HepG2 (cell line): ENCODE measurements at regions not wholly inside any gene's neighbourhood (a gene's known extent, or its start where the extent isn't known, plus 50 kb on each side); places are given as distances from the start of the nearest gene placed in this dataset.
A peak's percentile ranks its signal among the peaks of the same experiment; 100 is the strongest.

Source experiments
- AGO2 ChIP-seq: fragments of 200-400 bp; formaldehyde crosslinking; optimal IDR thresholded peaks from 2 replicates; pipeline ENCODE3; 2017; ENCODE audit warnings: mild to moderate bottlenecking, low read depth, low read length, moderate library complexity
- KAT8 ChIP-seq: IDR thresholded peaks from 2 replicates; pipeline ENCODE4 v1.6.1; 2016; ENCODE audit warnings: missing genetic modification reagents, missing compliant biosample characterization
- PHF21A ChIP-seq: sonication (generic); formaldehyde crosslinking; IDR thresholded peaks from 2 replicates; pipeline ENCODE4 v1.5.0; 2020; ENCODE audit warnings: mild to moderate bottlenecking, missing genetic modification reagents
- ZFAT ChIP-seq: sonication (generic); formaldehyde crosslinking; conservative IDR thresholded peaks from 2 replicates; pipeline ENCODE4 v1.8.1; 2023; ENCODE audit warnings: missing genetic modification reagents, inconsistent platforms
- ZMAT3 ChIP-seq: sonication (generic); formaldehyde crosslinking; conservative IDR thresholded peaks from 2 replicates; pipeline ENCODE4 v1.7.0; 2021; ENCODE audit warnings: missing genetic modification reagents
- ZNF136 ChIP-seq: sonication (generic); formaldehyde crosslinking; IDR thresholded peaks from 2 replicates; pipeline ENCODE4 v1.8.1; 2022; ENCODE audit warnings: low read depth, mild to moderate bottlenecking, moderate library complexity, missing genetic modification reagents
- ZNF335 ChIP-seq: sonication (generic); formaldehyde crosslinking; IDR thresholded peaks from 2 replicates; pipeline ENCODE4 v1.4.0; 2020; ENCODE audit warnings: missing genetic modification reagents
- ZNF619 ChIP-seq: sonication (generic); formaldehyde crosslinking; IDR thresholded peaks from 2 replicates; pipeline ENCODE4 v1.4.0; 2020; ENCODE audit warnings: mild to moderate bottlenecking, missing genetic modification reagents
- ZNF83 ChIP-seq: sonication (generic); formaldehyde crosslinking; IDR thresholded peaks from 2 replicates; pipeline ENCODE4 v1.4.0; 2020; ENCODE audit warnings: missing genetic modification reagents, mild to moderate bottlenecking, borderline replicate concordance
- TF ChIP-seq, protein P1 (sequence below): sonication (generic); formaldehyde crosslinking; conservative IDR thresholded peaks from 2 replicates; pipeline ENCODE4 v1.8.0; 2022; ENCODE audit warnings: low read depth, missing genetic modification reagents
- TF ChIP-seq, protein P2 (sequence below): sonication (generic); formaldehyde crosslinking; IDR thresholded peaks from 2 replicates; pipeline ENCODE4 v1.4.0; 2020; ENCODE audit warnings: missing genetic modification reagents
- TF ChIP-seq, protein P3 (sequence below): sonication (generic); formaldehyde crosslinking; IDR thresholded peaks from 2 replicates; pipeline ENCODE4 v1.8.1; 2023; ENCODE audit warnings: mild to moderate bottlenecking, missing genetic modification reagents
- TF ChIP-seq, protein P4 (sequence below): sonication (generic); formaldehyde crosslinking; IDR thresholded peaks from one replicate; pipeline ENCODE4 v1.5.1; 2020; ENCODE audit warnings: mild to moderate bottlenecking, missing genetic modification reagents; ENCODE audit errors: not compliant biosample characterization
- TF ChIP-seq, protein P5 (sequence below): sonication (generic); formaldehyde crosslinking; IDR thresholded peaks from 2 replicates; pipeline ENCODE4 v1.8.1; 2023; ENCODE audit warnings: missing genetic modification reagents, mild to moderate bottlenecking, borderline replicate concordance

DNA sequence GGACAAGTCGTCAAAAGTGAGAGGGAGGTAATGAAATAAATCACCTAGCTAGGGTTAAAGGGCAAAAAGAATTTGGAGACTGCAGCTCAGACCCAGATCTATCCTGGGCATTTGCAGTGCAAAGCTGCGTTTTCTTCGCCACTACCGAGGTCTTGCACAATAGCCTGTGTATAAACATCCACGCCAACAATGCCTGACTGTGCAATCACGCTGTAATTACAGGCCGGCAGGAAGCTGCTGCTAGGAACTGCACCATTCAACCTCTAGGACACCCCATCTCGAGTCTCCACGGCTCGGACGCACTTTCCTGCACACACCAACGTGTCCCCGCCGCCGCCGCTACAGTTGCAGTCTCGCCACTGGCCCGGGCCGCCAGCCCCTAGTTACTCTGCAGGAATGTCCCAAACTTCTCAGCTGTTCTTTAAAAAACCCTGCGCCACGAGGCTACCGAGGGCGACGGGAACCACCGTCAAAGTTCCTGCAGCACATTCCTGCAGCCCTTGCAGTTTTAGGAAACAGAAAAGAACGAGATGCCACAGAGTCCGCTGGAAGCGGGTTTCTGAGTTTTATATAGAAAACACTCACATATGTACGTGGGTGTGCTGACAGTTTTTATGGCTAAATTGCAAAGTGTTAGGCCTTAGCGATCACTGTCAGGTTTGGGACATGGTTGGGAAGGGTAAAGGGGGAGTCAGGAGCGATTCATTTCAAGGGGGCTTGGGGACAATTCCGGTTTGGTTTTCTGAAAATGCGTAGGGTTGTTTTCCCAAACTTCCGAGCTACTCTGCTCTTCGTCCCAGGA lies 65.6 kb upstream of the PTGR2 start (continued):
- TF ChIP-seq, protein P1, sequence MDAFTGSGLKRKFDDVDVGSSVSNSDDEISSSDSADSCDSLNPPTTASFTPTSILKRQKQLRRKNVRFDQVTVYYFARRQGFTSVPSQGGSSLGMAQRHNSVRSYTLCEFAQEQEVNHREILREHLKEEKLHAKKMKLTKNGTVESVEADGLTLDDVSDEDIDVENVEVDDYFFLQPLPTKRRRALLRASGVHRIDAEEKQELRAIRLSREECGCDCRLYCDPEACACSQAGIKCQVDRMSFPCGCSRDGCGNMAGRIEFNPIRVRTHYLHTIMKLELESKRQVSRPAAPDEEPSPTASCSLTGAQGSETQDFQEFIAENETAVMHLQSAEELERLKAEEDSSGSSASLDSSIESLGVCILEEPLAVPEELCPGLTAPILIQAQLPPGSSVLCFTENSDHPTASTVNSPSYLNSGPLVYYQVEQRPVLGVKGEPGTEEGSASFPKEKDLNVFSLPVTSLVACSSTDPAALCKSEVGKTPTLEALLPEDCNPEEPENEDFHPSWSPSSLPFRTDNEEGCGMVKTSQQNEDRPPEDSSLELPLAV = no peak
- TF ChIP-seq KAT8 (peak; percentile 56), ZFAT (CRISPR knock-in tag) (no peak), PHF21A (CRISPR knock-in tag) (peak; percentile 88), ZMAT3 (CRISPR knock-in tag) (no peak), ZNF619 (CRISPR knock-in tag) (no peak), ZNF335 (no peak; the same call in none of the 2 replicates), AGO2 (no peak), ZNF136 (CRISPR knock-in tag) (no peak), ZNF83 (CRISPR knock-in tag) (no peak)
- TF ChIP-seq, protein P2, sequence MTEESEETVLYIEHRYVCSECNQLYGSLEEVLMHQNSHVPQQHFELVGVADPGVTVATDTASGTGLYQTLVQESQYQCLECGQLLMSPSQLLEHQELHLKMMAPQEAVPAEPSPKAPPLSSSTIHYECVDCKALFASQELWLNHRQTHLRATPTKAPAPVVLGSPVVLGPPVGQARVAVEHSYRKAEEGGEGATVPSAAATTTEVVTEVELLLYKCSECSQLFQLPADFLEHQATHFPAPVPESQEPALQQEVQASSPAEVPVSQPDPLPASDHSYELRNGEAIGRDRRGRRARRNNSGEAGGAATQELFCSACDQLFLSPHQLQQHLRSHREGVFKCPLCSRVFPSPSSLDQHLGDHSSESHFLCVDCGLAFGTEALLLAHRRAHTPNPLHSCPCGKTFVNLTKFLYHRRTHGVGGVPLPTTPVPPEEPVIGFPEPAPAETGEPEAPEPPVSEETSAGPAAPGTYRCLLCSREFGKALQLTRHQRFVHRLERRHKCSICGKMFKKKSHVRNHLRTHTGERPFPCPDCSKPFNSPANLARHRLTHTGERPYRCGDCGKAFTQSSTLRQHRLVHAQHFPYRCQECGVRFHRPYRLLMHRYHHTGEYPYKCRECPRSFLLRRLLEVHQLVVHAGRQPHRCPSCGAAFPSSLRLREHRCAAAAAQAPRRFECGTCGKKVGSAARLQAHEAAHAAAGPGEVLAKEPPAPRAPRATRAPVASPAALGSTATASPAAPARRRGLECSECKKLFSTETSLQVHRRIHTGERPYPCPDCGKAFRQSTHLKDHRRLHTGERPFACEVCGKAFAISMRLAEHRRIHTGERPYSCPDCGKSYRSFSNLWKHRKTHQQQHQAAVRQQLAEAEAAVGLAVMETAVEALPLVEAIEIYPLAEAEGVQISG = peak; percentile 86
- TF ChIP-seq, protein P3, sequence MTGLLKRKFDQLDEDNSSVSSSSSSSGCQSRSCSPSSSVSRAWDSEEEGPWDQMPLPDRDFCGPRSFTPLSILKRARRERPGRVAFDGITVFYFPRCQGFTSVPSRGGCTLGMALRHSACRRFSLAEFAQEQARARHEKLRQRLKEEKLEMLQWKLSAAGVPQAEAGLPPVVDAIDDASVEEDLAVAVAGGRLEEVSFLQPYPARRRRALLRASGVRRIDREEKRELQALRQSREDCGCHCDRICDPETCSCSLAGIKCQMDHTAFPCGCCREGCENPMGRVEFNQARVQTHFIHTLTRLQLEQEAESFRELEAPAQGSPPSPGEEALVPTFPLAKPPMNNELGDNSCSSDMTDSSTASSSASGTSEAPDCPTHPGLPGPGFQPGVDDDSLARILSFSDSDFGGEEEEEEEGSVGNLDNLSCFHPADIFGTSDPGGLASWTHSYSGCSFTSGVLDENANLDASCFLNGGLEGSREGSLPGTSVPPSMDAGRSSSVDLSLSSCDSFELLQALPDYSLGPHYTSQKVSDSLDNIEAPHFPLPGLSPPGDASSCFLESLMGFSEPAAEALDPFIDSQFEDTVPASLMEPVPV (CRISPR knock-in tag) = peak; percentile 73
- TF ChIP-seq, protein P4, sequence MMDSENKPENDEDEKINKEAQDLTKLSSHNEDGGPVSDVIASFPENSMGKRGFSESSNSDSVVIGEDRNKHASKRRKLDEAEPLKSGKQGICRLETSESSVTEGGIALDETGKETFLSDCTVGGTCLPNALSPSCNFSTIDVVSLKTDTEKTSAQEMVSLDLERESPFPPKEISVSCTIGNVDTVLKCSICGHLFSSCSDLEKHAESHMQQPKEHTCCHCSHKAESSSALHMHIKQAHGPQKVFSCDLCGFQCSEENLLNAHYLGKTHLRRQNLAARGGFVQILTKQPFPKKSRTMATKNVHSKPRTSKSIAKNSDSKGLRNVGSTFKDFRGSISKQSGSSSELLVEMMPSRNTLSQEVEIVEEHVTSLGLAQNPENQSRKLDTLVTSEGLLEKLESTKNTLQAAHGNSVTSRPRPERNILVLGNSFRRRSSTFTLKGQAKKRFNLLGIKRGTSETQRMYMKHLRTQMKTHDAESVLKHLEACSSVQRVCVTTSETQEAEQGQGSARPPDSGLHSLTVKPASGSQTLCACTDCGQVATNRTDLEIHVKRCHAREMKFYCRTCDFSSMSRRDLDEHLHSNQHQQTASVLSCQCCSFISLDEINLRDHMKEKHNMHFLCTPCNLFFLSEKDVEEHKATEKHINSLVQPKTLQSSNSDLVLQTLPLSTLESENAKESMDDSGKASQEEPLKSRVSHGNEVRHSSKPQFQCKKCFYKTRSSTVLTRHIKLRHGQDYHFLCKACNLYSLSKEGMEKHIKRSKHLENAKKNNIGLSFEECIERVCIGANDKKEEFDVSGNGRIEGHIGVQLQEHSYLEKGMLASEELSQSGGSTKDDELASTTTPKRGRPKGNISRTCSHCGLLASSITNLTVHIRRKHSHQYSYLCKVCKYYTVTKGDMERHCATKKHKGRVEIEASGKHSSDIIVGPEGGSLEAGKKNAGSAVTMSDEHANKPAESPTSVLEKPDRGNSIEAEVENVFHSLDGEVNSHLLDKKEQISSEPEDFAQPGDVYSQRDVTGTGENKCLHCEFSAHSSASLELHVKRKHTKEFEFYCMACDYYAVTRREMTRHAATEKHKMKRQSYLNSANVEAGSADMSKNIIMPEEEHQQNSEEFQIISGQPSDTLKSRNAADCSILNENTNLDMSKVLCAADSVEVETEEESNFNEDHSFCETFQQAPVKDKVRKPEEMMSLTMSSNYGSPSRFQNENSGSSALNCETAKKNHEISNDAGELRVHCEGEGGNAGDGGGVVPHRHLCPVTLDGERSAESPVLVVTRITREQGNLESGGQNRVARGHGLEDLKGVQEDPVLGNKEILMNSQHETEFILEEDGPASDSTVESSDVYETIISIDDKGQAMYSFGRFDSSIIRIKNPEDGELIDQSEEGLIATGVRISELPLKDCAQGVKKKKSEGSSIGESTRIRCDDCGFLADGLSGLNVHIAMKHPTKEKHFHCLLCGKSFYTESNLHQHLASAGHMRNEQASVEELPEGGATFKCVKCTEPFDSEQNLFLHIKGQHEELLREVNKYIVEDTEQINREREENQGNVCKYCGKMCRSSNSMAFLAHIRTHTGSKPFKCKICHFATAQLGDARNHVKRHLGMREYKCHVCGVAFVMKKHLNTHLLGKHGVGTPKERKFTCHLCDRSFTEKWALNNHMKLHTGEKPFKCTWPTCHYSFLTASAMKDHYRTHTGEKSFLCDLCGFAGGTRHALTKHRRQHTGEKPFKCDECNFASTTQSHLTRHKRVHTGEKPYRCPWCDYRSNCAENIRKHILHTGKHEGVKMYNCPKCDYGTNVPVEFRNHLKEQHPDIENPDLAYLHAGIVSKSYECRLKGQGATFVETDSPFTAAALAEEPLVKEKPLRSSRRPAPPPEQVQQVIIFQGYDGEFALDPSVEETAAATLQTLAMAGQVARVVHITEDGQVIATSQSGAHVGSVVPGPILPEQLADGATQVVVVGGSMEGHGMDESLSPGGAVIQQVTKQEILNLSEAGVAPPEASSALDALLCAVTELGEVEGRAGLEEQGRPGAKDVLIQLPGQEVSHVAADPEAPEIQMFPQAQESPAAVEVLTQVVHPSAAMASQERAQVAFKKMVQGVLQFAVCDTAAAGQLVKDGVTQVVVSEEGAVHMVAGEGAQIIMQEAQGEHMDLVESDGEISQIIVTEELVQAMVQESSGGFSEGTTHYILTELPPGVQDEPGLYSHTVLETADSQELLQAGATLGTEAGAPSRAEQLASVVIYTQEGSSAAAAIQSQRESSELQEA = no peak
- TF ChIP-seq, protein P5, sequence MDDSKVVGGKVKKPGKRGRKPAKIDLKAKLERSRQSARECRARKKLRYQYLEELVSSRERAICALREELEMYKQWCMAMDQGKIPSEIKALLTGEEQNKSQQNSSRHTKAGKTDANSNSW (CRISPR knock-in tag) = no peak
